ENCODE measurements at regions not wholly inside any gene's neighbourhood (a gene's known extent, or its start where the extent isn't known, plus 50 kb on each side); places are given as distances from the start of the nearest gene placed in this dataset.

DNA sequence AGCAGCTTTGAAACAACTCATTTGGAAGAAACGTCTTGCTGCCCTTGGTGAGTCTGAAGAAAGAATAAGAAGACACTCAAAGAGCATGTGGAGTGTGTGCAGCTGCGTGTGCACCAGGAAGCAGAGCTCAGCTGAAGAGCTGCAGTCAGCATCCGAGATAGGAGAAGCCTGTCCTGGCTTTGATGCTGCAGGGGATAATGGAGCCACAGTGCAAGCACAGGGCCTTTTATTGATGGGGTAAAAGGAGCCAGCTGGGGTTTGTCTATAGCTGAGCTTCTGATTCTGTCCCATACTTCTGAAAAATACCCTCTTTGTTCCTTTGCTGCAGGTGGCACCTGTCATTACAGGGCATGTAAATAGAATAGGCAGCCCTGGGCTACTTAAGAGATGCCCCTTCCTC lies 375.7 kb upstream of the ZNF462 start (continued):
- TF ChIP-seq, protein P1, sequence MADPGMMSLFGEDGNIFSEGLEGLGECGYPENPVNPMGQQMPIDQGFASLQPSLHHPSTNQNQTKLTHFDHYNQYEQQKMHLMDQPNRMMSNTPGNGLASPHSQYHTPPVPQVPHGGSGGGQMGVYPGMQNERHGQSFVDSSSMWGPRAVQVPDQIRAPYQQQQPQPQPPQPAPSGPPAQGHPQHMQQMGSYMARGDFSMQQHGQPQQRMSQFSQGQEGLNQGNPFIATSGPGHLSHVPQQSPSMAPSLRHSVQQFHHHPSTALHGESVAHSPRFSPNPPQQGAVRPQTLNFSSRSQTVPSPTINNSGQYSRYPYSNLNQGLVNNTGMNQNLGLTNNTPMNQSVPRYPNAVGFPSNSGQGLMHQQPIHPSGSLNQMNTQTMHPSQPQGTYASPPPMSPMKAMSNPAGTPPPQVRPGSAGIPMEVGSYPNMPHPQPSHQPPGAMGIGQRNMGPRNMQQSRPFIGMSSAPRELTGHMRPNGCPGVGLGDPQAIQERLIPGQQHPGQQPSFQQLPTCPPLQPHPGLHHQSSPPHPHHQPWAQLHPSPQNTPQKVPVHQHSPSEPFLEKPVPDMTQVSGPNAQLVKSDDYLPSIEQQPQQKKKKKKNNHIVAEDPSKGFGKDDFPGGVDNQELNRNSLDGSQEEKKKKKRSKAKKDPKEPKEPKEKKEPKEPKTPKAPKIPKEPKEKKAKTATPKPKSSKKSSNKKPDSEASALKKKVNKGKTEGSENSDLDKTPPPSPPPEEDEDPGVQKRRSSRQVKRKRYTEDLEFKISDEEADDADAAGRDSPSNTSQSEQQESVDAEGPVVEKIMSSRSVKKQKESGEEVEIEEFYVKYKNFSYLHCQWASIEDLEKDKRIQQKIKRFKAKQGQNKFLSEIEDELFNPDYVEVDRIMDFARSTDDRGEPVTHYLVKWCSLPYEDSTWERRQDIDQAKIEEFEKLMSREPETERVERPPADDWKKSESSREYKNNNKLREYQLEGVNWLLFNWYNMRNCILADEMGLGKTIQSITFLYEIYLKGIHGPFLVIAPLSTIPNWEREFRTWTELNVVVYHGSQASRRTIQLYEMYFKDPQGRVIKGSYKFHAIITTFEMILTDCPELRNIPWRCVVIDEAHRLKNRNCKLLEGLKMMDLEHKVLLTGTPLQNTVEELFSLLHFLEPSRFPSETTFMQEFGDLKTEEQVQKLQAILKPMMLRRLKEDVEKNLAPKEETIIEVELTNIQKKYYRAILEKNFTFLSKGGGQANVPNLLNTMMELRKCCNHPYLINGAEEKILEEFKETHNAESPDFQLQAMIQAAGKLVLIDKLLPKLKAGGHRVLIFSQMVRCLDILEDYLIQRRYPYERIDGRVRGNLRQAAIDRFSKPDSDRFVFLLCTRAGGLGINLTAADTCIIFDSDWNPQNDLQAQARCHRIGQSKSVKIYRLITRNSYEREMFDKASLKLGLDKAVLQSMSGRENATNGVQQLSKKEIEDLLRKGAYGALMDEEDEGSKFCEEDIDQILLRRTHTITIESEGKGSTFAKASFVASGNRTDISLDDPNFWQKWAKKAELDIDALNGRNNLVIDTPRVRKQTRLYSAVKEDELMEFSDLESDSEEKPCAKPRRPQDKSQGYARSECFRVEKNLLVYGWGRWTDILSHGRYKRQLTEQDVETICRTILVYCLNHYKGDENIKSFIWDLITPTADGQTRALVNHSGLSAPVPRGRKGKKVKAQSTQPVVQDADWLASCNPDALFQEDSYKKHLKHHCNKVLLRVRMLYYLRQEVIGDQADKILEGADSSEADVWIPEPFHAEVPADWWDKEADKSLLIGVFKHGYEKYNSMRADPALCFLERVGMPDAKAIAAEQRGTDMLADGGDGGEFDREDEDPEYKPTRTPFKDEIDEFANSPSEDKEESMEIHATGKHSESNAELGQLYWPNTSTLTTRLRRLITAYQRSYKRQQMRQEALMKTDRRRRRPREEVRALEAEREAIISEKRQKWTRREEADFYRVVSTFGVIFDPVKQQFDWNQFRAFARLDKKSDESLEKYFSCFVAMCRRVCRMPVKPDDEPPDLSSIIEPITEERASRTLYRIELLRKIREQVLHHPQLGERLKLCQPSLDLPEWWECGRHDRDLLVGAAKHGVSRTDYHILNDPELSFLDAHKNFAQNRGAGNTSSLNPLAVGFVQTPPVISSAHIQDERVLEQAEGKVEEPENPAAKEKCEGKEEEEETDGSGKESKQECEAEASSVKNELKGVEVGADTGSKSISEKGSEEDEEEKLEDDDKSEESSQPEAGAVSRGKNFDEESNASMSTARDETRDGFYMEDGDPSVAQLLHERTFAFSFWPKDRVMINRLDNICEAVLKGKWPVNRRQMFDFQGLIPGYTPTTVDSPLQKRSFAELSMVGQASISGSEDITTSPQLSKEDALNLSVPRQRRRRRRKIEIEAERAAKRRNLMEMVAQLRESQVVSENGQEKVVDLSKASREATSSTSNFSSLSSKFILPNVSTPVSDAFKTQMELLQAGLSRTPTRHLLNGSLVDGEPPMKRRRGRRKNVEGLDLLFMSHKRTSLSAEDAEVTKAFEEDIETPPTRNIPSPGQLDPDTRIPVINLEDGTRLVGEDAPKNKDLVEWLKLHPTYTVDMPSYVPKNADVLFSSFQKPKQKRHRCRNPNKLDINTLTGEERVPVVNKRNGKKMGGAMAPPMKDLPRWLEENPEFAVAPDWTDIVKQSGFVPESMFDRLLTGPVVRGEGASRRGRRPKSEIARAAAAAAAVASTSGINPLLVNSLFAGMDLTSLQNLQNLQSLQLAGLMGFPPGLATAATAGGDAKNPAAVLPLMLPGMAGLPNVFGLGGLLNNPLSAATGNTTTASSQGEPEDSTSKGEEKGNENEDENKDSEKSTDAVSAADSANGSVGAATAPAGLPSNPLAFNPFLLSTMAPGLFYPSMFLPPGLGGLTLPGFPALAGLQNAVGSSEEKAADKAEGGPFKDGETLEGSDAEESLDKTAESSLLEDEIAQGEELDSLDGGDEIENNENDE (IDR thresholded peaks at IDR 0.05; ENCODE audit: insufficient replicate concordance, low read length) = no peak
- TF ChIP-seq ASH2L (IDR thresholded peaks at IDR 0.05; ENCODE audit: low read length) = no peak
- TF ChIP-seq EP300 (IDR thresholded peaks at IDR 0.05; ENCODE audit: borderline replicate concordance in 1 of 2, low read depth in 2 of 2, low read length in 2 of 2) = no peak
- no peak for TF ChIP-seq CEBPB (IDR thresholded peaks at IDR 0.05; ENCODE audit: low read depth, low read length)

Measured in H1 (cell line).